HFFc6 (cell line): ENCODE measurements at regions not wholly inside any gene's neighbourhood (a gene's known extent, or its start where the extent isn't known, plus 50 kb on each side); places are given as distances from the start of the nearest gene placed in this dataset.

Source experiments
- DNase-seq: peaks from one replicate; pipeline ENCODE4 v3.0.0-alpha.2; 2018
- H3K27ac Mint-ChIP-seq: 2 replicates; pipeline ENCODE4 v1.8.0; 2020; ENCODE audit warnings: mild to moderate bottlenecking, mixed read lengths
- H3K27me3 Mint-ChIP-seq: 2 replicates; pipeline ENCODE4 v1.8.0; 2021; ENCODE audit warnings: mild to moderate bottlenecking, moderate library complexity, mixed read lengths; ENCODE audit not compliant: insufficient read depth
- H3K36me3 Mint-ChIP-seq: 2 replicates; pipeline ENCODE4 v1.8.0; 2021; ENCODE audit warnings: low read depth, mixed read lengths
- H3K4me1 Mint-ChIP-seq: 2 replicates; pipeline ENCODE4 v1.8.0; 2020; ENCODE audit warnings: low read depth, mixed read lengths
- H3K4me3 Mint-ChIP-seq: 2 replicates; pipeline ENCODE4 v1.8.0; 2020; ENCODE audit warnings: mild to moderate bottlenecking, moderate library complexity, mixed read lengths
- H3K9me3 Mint-ChIP-seq: 2 replicates; pipeline ENCODE4 v1.8.0; 2020; ENCODE audit warnings: mild to moderate bottlenecking, mixed read lengths
- CTCF ChIP-seq: fragments of 200-600 bp; sonication (generic); IDR thresholded peaks from 2 replicates; pipeline ENCODE4 v1.5.0; 2021; ENCODE audit warnings: antibody characterized with exemption, mild to moderate bottlenecking

GRCh38 chr9:12178634-12179033, 514.6 kb upstream of the TYRP1 start:
- H3K27ac Mint-ChIP-seq: no peak overlapping the region
- no peaks in the 10 kb centered on the region for H3K27me3 Mint-ChIP-seq
- H3K9me3 Mint-ChIP-seq: peaks cover 45% of the 10 kb centered on the region
- TF ChIP-seq CTCF: no peak
- H3K4me1 Mint-ChIP-seq: no peaks in the 10 kb centered on the region
- DNase-seq: no peak
- no peak overlapping the region for H3K4me3 Mint-ChIP-seq
- no peaks in the 10 kb centered on the region for H3K36me3 Mint-ChIP-seq

- no peaks in the 10 kb centered on the region for H3K27me3 Mint-ChIP-seq
- peaks cover 44% of the 10 kb centered on the region for H3K9me3 Mint-ChIP-seq
- DNase-seq: no peak
- H3K36me3 Mint-ChIP-seq: no peaks in the 10 kb centered on the region
- H3K4me3 Mint-ChIP-seq: no peak overlapping the region
- H3K27ac Mint-ChIP-seq: no peak overlapping the region
- no peak for TF ChIP-seq CTCF
- H3K4me1 Mint-ChIP-seq: no peaks in the 10 kb centered on the region
Observed at GRCh38 chr9:12182806-12183205, 510.4 kb upstream of the TYRP1 start.

GRCh38 chr9:12183321-12183720, 509.9 kb upstream of the TYRP1 start:
- no peaks in the 10 kb centered on the region for H3K4me1 Mint-ChIP-seq
- DNase-seq: no peak
- peaks cover 44% of the 10 kb centered on the region for H3K9me3 Mint-ChIP-seq
- H3K4me3 Mint-ChIP-seq: no peak overlapping the region
- no peaks in the 10 kb centered on the region for H3K27me3 Mint-ChIP-seq
- no peak for TF ChIP-seq CTCF
- H3K36me3 Mint-ChIP-seq: no peaks in the 10 kb centered on the region
- no peak overlapping the region for H3K27ac Mint-ChIP-seq

- TF ChIP-seq CTCF: no peak
- H3K27me3 Mint-ChIP-seq: no peaks in the 10 kb centered on the region
- no peak overlapping the region for H3K27ac Mint-ChIP-seq
- peaks cover 32% of the 10 kb centered on the region for H3K9me3 Mint-ChIP-seq
- H3K4me1 Mint-ChIP-seq: no peaks in the 10 kb centered on the region
- H3K4me3 Mint-ChIP-seq: no peak overlapping the region
- no peak for DNase-seq
- H3K36me3 Mint-ChIP-seq: no peaks in the 10 kb centered on the region
Observed at GRCh38 chr9:12185856-12186255, 507.3 kb upstream of the TYRP1 start.

- DNase-seq: no peak
- Mint-ChIP-seq H3K9me3 (peaks cover 26% of the 10 kb centered on the region), H3K27me3 (no peaks in the 10 kb centered on the region), H3K36me3 (no peaks in the 10 kb centered on the region), H3K27ac (no peak overlapping the region), H3K4me1 (no peaks in the 10 kb centered on the region), H3K4me3 (no peak overlapping the region)
- no peak for TF ChIP-seq CTCF
Observed at GRCh38 chr9:12191630-12192029, 501.6 kb upstream of the TYRP1 start.

- H3K9me3 Mint-ChIP-seq: peaks cover 16% of the 10 kb centered on the region
- no peaks in the 10 kb centered on the region for H3K36me3 Mint-ChIP-seq
- TF ChIP-seq CTCF: no peak
- no peaks in the 10 kb centered on the region for H3K27me3 Mint-ChIP-seq
- no peak overlapping the region for H3K27ac Mint-ChIP-seq
- no peaks in the 10 kb centered on the region for H3K4me1 Mint-ChIP-seq
- DNase-seq: no peak
- H3K4me3 Mint-ChIP-seq: no peak overlapping the region
Observed at GRCh38 chr9:12194731-12195130, 498.5 kb upstream of the TYRP1 start.
